ENCODE measurements at regions not wholly inside any gene's neighbourhood (a gene's known extent, or its start where the extent isn't known, plus 50 kb on each side); places are given as distances from the start of the nearest gene placed in this dataset.

- Histone ChIP-seq H3K9me2 (ENCODE audit: insufficient read depth, low read length) (no peaks in the 10 kb centered on the region), H3K36me3 (ENCODE audit: insufficient read depth, low read length) (no peaks in the 10 kb centered on the region), H3K27ac (ENCODE audit: low read depth, low read length, poor library complexity, severe bottlenecking) (no peak overlapping the region), H2AFZ (ENCODE audit: low read length) (no peak overlapping the region), H3K4me1 (ENCODE audit: insufficient read depth, low read length, poor library complexity, severe bottlenecking) (peaks cover 8% of the 10 kb centered on the region), H4K20me1 (ENCODE audit: insufficient read depth, low read length) (no peaks in the 10 kb centered on the region), H3K79me2 (ENCODE audit: insufficient read depth, low read depth, low read length) (no peaks in the 10 kb centered on the region), H3K9me3 (ENCODE audit: low read length) (no peaks in the 10 kb centered on the region), H3K4me3 (ENCODE audit: low read depth, low read length, poor library complexity, severe bottlenecking) (no peak overlapping the region), H3K4me2 (ENCODE audit: low read length) (no peak overlapping the region)
- no peak for DNase-seq (ENCODE audit: low spot score)
- TF ChIP-seq EZH2phosphoT487 (IDR thresholded peaks at IDR 0.05; ENCODE audit: borderline replicate concordance, low read depth, low read length) (no peak), CTCF (conservative IDR thresholded peaks at IDR 0.05; ENCODE audit: low read length) (no peak)
- ChIA-PET POLR2A (interaction anchor here (0.6 to 1.1 kb wide), 5 partner anchors 8 to 249 kb away, joined by 3 to 5 read pairs (median 3); partner anchors contain the start of gene H2AZ1), CTCF (ENCODE audit: unreplicated experiment) (no interaction called here)
- no TSS peak for BruUV-seq (replicated peaks)
- intact Hi-C loops (cut with micrococcal nuclease; ENCODE audit: unreplicated experiment): loop anchor here (10.0 kb wide), 1 partner anchor 197 kb away; no protein-coding TSS in a partner anchor
These were observed 92.2 kb downstream of the DDIT4L start for GRCh38 chr4:100098011-100098545.

GRCh38 chr4:100095729-100096595 lies 94.3 kb downstream of the DDIT4L start:
- BruUV-seq (replicated peaks): no TSS peak
- Histone ChIP-seq H3K27ac (ENCODE audit: low read depth, low read length, poor library complexity, severe bottlenecking) (no peak overlapping the region), H2AFZ (ENCODE audit: low read length) (no peak overlapping the region; the same call in 1 of the 2 replicates), H3K9me2 (ENCODE audit: insufficient read depth, low read length) (no peaks in the 10 kb centered on the region), H3K9me3 (ENCODE audit: low read length) (no peaks in the 10 kb centered on the region), H3K4me2 (ENCODE audit: low read length) (no peak overlapping the region), H3K4me3 (ENCODE audit: low read depth, low read length, poor library complexity, severe bottlenecking) (no peak overlapping the region), H3K4me1 (ENCODE audit: insufficient read depth, low read length, poor library complexity, severe bottlenecking) (peaks cover 2% of the 10 kb centered on the region), H3K79me2 (ENCODE audit: insufficient read depth, low read depth, low read length) (no peaks in the 10 kb centered on the region), H4K20me1 (ENCODE audit: insufficient read depth, low read length) (no peaks in the 10 kb centered on the region), H3K36me3 (ENCODE audit: insufficient read depth, low read length) (no peaks in the 10 kb centered on the region)
- TF ChIP-seq CTCF (conservative IDR thresholded peaks at IDR 0.05; ENCODE audit: low read length): peak; percentile 73
- no peak for TF ChIP-seq EZH2phosphoT487 (IDR thresholded peaks at IDR 0.05; ENCODE audit: borderline replicate concordance, low read depth, low read length)
- intact Hi-C loops (cut with micrococcal nuclease; ENCODE audit: unreplicated experiment): loop anchor here (10.0 kb wide), 1 partner anchor 199 kb away; no protein-coding TSS in a partner anchor
- peak; percentile 53 for DNase-seq (ENCODE audit: low spot score)
- POLR2A ChIA-PET: no interaction called here
- CTCF ChIA-PET (ENCODE audit: unreplicated experiment): interaction anchor here (0.6 kb wide), 1 partner anchor 482 kb away, joined by 9 read pairs; no protein-coding TSS in a partner anchor
